A673 (cell line): ENCODE measurements at regions not wholly inside any gene's neighbourhood (a gene's known extent, or its start where the extent isn't known, plus 50 kb on each side); places are given as distances from the start of the nearest gene placed in this dataset.
"Not testable (repeated sequence)": the region's sequence is repeated elsewhere in the genome, so short reads cannot be mapped to it uniquely, and the experiment has no call there.

ENCODE experiments used
- BruUV-seq: library from RNA; stranded (reverse); fragments of 400-500 nt; replicated peaks from 2 replicates; lab custom pipeline; 2021; lab: Mats Ljungman, UMichigan
- CTCF ChIA-PET: fragments of 300-600 bp; sonication (Branson Sonifier 250); formaldehyde crosslinking; loops from one replicate; lab custom pipeline; 2022; ENCODE audit warnings: antibody characterized with exemption; lab: Charles Lee
- POLR2A ChIA-PET: fragments of 300-600 bp; sonication (Branson Sonifier 250); formaldehyde crosslinking; loops from one replicate; lab custom pipeline; 2022; ENCODE audit warnings: antibody characterized with exemption; ENCODE audit not compliant: low non-redundant PET; lab: Charles Lee
- DNase-seq: peaks from one replicate; pipeline ENCODE4 v3.0.0-alpha.2; 2015; ENCODE audit warnings: low spot score
- H3K27ac ChIP-seq: fragments of 200-600 bp; sonication (generic); 2 replicates; pipeline ENCODE4 v1.5.1; 2016; ENCODE audit warnings: mixed run types, low read depth, mild to moderate bottlenecking, mixed read lengths, antibody characterized with exemption, low read length; ENCODE audit not compliant: poor library complexity, severe bottlenecking
- H3K27me3 ChIP-seq: fragments of 200-600 bp; sonication (generic); replicated peaks from 2 replicates; pipeline ENCODE4 v1.6.1; 2017; ENCODE audit warnings: mixed run types, low read depth, mild to moderate bottlenecking, mixed read lengths, antibody characterized with exemption, low read length; ENCODE audit not compliant: insufficient read depth, poor library complexity
- H3K36me3 ChIP-seq: fragments of 200-600 bp; sonication (generic); 2 replicates; pipeline ENCODE4 v1.6.1; 2016; ENCODE audit warnings: mixed run types, mild to moderate bottlenecking, mixed read lengths, antibody characterized with exemption, low read length; ENCODE audit not compliant: insufficient read depth, poor library complexity, severe bottlenecking
- H3K4me1 ChIP-seq: fragments of 200-600 bp; sonication (generic); 2 replicates; pipeline ENCODE4 v1.6.1; 2017; ENCODE audit warnings: mixed run types, mild to moderate bottlenecking, mixed read lengths, antibody characterized with exemption, low read length; ENCODE audit not compliant: insufficient read depth, poor library complexity, severe bottlenecking
- H3K4me3 ChIP-seq: fragments of 200-600 bp; sonication (generic); 2 replicates; pipeline ENCODE4 v1.5.1; 2016; ENCODE audit warnings: low read depth, mixed run types, mild to moderate bottlenecking, mixed read lengths, low read length; ENCODE audit not compliant: poor library complexity, severe bottlenecking
- H3K9me3 ChIP-seq: fragments of 200-600 bp; sonication (generic); 2 replicates; pipeline ENCODE4 v1.6.1; 2016; ENCODE audit warnings: mixed run types, low read depth, mild to moderate bottlenecking, mixed read lengths, antibody characterized with exemption, low read length; ENCODE audit not compliant: poor library complexity, severe bottlenecking
- EZH2 ChIP-seq: fragments of 200-600 bp; sonication (generic); IDR thresholded peaks from 2 replicates; pipeline ENCODE4 v1.6.1; 2017; ENCODE audit warnings: borderline replicate concordance, low read depth, mild to moderate bottlenecking, mixed read lengths, antibody characterized with exemption, low read length; ENCODE audit not compliant: poor library complexity, severe bottlenecking
- intact Hi-C: fragments of 100-400 bp; cut with micrococcal nuclease; formaldehyde crosslinking; loops from one replicate; pipeline ENCODE4 v1.10.0; 2022; ENCODE audit not compliant: unreplicated experiment
- TF ChIP-seq, protein P1 (sequence below): fragments of 300-800, 200-600 bp; sonication (generic); conservative IDR thresholded peaks from 2 replicates; pipeline ENCODE4 v1.5.1; 2017; ENCODE audit warnings: low read depth, mild to moderate bottlenecking, antibody characterized with exemption, low read length, moderate library complexity, mixed read lengths

DNA sequence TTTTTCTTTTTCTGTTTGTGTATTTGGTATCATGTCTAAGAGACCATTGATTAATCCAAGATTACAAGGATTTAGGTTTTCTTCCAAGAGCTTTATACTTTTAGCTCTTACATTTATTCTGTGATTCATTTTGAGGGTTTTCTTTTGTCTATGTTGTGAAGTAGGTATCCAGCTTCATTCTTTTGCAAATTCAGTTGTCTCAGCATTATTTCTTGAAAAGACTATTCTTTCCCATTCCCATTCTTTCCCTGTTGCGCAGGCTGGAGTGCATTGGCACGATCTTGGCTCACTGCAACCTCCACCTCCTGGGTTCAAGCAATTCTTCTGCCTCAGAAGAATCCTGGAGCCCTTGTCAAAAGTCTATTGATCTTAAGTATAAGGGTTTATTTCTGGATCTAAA lies 164.9 kb downstream of the NAA11 start:
- no peak overlapping the region for H3K27ac ChIP-seq
- intact Hi-C loops, result no loop called here
- ChIA-PET CTCF (no interaction called here), POLR2A (no interaction called here)
- no peak overlapping the region for H3K4me3 ChIP-seq
- no peaks in the 10 kb centered on the region for H3K27me3 ChIP-seq
- H3K4me1 ChIP-seq, result no peaks in the 10 kb centered on the region
- TF ChIP-seq EZH2, result no peak
- TF ChIP-seq, protein P1, sequence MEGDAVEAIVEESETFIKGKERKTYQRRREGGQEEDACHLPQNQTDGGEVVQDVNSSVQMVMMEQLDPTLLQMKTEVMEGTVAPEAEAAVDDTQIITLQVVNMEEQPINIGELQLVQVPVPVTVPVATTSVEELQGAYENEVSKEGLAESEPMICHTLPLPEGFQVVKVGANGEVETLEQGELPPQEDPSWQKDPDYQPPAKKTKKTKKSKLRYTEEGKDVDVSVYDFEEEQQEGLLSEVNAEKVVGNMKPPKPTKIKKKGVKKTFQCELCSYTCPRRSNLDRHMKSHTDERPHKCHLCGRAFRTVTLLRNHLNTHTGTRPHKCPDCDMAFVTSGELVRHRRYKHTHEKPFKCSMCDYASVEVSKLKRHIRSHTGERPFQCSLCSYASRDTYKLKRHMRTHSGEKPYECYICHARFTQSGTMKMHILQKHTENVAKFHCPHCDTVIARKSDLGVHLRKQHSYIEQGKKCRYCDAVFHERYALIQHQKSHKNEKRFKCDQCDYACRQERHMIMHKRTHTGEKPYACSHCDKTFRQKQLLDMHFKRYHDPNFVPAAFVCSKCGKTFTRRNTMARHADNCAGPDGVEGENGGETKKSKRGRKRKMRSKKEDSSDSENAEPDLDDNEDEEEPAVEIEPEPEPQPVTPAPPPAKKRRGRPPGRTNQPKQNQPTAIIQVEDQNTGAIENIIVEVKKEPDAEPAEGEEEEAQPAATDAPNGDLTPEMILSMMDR, result no peak
- no TSS peak for BruUV-seq
- no peak for DNase-seq
- H3K36me3 ChIP-seq, result no peaks in the 10 kb centered on the region
- no peaks in the 10 kb centered on the region for H3K9me3 ChIP-seq

DNA sequence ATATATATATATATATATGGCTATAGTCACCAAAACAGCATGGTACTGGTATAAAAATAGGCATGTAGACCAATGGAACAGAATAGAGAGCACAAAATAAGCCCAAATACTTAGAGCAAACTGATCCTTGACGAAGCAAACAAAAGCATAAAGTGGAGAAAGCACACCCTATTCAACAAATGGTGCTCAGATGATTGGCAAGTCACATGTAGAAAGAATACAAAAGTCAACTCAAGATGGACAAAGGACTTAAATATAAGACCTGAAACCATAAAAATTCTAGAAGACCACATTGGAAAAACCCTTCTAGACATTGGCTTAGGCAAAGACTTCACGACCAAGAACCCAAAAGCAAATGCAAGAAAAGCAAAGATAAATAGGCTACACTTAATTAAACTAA lies 167.2 kb downstream of the NAA11 start:
- H3K4me3 ChIP-seq, H3K36me3 ChIP-seq, H3K27me3 ChIP-seq, POLR2A ChIA-PET, H3K4me1 ChIP-seq, intact Hi-C loops, H3K27ac ChIP-seq, CTCF ChIA-PET, DNase-seq, BruUV-seq, H3K9me3 ChIP-seq: not testable (repeated sequence)

DNA sequence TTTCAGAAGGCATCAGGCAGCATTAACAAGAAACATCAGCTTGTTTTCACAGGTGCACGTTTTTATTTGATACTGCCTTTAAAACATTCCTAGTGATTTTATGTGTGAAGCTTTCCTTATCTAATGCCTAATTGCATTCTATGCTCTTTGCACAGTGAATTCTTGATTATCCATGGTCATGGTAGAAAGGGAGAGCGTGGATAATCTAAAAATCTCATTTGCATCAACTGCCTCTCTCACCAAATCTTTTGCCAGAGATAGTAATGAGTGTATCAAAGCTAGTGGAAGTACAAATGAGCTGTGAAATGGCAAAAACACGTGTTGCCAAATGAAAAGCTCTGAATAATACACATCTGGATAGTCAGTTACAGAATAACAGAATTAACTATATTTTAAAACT lies 170.5 kb downstream of the NAA11 start:
- CTCF ChIA-PET, result no interaction called here
- H3K27ac ChIP-seq, result no peak overlapping the region
- TF ChIP-seq, protein P1, result no peak
- no peak for TF ChIP-seq EZH2
- H3K9me3 ChIP-seq, result no peaks in the 10 kb centered on the region
- BruUV-seq, result no TSS peak
- H3K27me3 ChIP-seq, result no peaks in the 10 kb centered on the region
- H3K4me3 ChIP-seq, result no peak overlapping the region
- H3K4me1 ChIP-seq, result no peaks in the 10 kb centered on the region
- POLR2A ChIA-PET, result no interaction called here
- no peak for DNase-seq
- intact Hi-C loops, result no loop called here
- H3K36me3 ChIP-seq, result no peaks in the 10 kb centered on the region

DNA sequence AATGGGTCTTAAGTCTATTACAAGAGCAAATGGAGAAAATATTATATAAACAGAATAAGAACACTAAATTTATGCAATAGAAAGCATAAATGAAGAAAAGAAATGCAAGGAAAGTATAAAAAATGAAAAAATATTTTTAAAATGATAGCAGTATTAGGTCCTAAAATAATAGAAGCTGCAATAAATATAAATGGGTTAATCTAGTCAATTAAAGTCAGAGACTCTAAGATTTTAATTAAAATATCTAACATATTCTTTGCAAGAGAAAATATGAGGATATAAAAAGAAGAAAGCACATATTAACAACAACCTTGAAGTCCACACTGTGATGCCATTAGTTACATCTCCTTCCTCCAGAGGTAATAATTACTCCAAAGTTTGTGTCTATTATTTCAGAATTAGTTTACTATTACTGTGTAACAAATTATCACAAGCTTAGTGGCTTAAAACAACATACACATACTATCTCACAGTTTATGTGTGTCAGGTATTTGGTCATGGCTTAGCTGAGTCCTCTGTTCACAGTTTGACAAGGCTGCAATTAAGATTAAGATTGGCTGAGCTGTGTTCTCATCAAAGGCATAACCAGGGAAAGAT lies 174.9 kb downstream of the NAA11 start:
- Histone ChIP-seq H3K27ac (no peak overlapping the region), H3K36me3 (no peaks in the 10 kb centered on the region), H3K4me3 (no peak overlapping the region), H3K9me3 (no peaks in the 10 kb centered on the region), H3K4me1 (no peaks in the 10 kb centered on the region), H3K27me3 (no peaks in the 10 kb centered on the region)
- CTCF ChIA-PET, result no interaction called here
- POLR2A ChIA-PET, result no interaction called here
- no TSS peak for BruUV-seq
- intact Hi-C loops, result no loop called here
- no peak for TF ChIP-seq EZH2
- TF ChIP-seq, protein P1, result no peak
- DNase-seq, result no peak
